Sigmoid colon (tissue), 4 donors: ENCODE measurements at regions not wholly inside any gene's neighbourhood (a gene's known extent, or its start where the extent isn't known, plus 50 kb on each side); places are given as distances from the start of the nearest gene placed in this dataset.

Experiments
- EP300 ChIP-seq, 4 donors: sonication (generic); formaldehyde crosslinking; IDR thresholded peaks; one replicate each; pipeline ENCODE4 v1.6.1; 2017; ENCODE audit warnings: antibody characterized with exemption in 4 of 4
- POLR2A ChIP-seq, 2 donors: fragments of 450-650 bp; IDR thresholded peaks; one replicate each; pipeline ENCODE4 v1.6.1; 2016; ENCODE audit warnings: antibody characterized with exemption in 2 of 2, mild to moderate bottlenecking in 2 of 2, moderate library complexity in 2 of 2
- POLR2AphosphoS5 ChIP-seq, 4 donors: sonication (generic); formaldehyde crosslinking; IDR thresholded peaks; one replicate each; pipeline ENCODE4 v1.6.1; 2017; ENCODE audit warnings: antibody characterized with exemption in 4 of 4
- TF ChIP-seq, protein P1 (sequence below), 4 experiments: fragments of 450-650 bp in 3 of 4; fragments of 200-600 bp in 1 of 4; IDR thresholded peaks; one replicate each; pipeline ENCODE4 v1.5.1; 2016 to 2019; ENCODE audit warnings: antibody characterized with exemption in 4 of 4, mild to moderate bottlenecking in 3 of 4, moderate library complexity in 2 of 4

DNA sequence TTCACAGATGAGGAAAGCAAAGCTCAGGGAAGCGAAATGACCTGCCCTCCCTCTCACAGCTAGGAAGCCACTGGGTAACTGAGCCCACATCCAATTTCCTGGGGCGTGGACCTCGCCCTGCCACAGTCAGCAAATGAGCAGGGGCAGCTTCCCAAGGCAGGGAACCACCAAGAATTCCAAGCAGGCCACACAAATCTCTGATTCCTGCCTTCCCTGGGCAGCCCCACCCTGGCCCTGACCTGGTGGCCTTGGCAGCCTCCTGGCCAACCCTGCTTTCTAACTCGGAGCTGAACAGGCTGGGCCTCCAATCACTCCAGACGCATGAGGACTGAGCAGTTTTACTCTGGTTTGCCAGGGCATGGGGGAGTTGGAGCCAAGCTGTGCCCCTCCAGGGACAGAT lies 203.7 kb upstream of the TLE3 start:
- TF ChIP-seq, protein P1, sequence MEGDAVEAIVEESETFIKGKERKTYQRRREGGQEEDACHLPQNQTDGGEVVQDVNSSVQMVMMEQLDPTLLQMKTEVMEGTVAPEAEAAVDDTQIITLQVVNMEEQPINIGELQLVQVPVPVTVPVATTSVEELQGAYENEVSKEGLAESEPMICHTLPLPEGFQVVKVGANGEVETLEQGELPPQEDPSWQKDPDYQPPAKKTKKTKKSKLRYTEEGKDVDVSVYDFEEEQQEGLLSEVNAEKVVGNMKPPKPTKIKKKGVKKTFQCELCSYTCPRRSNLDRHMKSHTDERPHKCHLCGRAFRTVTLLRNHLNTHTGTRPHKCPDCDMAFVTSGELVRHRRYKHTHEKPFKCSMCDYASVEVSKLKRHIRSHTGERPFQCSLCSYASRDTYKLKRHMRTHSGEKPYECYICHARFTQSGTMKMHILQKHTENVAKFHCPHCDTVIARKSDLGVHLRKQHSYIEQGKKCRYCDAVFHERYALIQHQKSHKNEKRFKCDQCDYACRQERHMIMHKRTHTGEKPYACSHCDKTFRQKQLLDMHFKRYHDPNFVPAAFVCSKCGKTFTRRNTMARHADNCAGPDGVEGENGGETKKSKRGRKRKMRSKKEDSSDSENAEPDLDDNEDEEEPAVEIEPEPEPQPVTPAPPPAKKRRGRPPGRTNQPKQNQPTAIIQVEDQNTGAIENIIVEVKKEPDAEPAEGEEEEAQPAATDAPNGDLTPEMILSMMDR (IDR thresholded peaks at IDR 0.05): no peak
- TF ChIP-seq POLR2A (IDR thresholded peaks at IDR 0.05) (no peak), POLR2AphosphoS5 (IDR thresholded peaks at IDR 0.05) (no peak), EP300 (IDR thresholded peaks at IDR 0.05) (no peak)
